GM21526 (cell line): ENCODE measurements at regions not wholly inside any gene's neighbourhood (a gene's known extent, or its start where the extent isn't known, plus 50 kb on each side); places are given as distances from the start of the nearest gene placed in this dataset.

Experiments used
- ATAC-seq: cut with Tn5 transposase; IDR thresholded peaks from one replicate; pipeline ENCODE4 v1.9.1; 2021; ENCODE audit warnings: moderate library complexity; ENCODE audit not compliant: unreplicated experiment, low FRiP score

- no peak for ATAC-seq
Observed at GRCh38 chr17:72479113-72479512, 358.3 kb downstream of the SOX9 start.

DNA sequence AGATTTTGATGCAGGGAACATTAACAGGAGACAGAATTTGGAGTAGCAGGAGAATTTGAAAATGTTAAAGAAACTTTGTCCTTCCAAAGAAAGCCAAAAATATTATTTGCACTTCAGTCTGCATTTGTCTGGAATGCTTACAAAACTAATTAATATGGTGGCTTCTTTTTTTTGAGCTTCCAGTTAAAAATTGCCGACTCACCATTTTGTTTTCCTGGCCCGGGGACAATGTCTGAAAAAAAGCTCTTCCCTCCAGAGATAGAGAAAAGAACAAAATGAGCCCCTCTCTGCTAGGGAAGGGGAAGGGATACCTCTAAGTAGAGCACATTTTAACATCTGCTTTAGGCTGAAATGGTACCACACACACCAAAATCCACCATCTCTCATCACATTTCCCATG, 360.8 kb downstream of the SOX9 start:
- no peak for ATAC-seq

GRCh38 chr17:72485596-72485995, 364.8 kb downstream of the SOX9 start:
- ATAC-seq, result no peak

DNA sequence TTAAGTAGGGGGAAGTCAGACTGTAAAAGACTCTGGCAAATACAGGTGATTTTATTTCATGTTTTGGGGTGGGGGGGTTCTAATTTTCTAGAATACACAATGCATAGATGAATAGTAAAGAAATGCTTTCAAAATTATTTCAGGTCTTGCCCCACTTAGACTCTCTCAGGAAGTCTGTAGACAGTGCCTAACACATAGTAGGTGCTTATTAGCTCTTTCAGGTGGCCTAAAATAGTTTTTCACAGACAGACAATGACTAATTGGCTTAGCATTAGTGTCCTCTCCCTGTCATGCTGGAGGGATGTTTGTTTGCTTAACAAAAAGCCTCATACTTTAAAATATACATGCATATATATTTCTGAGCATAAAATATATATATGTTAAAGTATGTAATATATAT, 366.0 kb downstream of the SOX9 start:
- ATAC-seq, result no peak

DNA sequence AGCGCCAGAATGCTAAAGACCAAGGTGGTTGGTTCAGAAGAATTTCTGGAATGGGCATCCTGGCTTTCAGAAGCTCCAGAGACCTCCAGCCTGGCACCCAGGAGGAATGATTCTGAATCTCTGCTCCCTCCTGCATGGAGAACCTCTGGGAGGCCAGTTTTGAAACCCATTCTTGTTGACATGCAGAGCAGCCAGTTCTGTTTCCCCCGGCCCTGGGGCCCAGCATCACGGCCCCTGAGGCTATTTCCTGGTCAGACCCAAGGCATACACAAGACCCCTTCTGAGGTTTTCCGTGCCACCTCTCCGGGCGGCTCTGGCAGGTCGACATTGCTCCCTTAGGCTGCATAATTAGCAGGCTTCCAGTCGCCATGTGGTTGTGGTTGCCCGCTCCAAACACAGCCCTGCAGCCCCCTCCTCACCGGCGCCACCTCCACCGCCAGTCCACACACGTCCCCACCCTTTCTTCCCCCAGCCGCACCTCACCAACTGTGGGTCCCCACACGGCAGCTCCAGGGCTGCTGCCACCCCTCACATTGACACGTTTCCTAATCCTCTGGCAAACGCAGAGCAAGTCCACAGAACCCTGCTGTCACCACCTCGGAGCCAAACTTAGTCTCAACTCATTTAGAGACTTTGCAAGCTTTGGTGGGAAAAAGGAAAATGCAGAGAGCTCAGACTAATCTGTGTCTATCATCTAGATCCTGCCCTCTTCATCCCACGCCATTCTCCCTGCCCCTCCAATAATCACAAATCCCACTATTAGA, 367.1 kb downstream of the SOX9 start:
- no peak for ATAC-seq

DNA sequence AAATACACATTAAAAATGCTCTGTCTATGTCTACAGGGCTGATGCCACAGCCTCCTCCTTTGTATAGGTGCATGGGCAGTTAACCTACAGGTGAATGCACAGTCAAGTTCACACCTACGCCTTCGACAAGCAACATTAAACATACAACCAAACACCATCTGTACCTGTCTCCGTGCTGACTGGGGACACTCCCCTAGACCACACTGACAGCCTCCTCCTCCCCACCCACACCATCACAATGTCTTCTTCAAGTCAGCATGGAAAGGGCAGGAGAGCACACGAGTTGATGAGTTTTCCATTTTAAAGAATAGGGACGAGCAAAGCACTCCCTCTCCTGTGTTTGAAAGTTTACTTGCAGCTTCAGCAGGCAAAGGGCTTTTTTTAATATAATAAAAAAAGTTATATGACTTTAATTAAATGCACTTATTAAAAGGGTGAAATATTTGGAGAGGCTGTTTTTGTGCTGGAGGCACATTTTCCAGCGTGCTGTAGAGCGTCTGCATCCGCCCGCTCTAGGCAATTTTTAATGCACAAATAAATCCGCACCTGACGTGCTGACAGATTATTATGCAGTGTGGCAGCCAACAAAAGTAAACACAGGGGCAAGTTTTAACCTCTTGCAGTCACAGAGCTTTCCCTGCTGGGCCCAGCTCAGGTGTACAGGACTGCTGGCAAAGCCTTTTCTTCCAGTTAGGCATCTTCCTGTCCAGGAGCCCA, 367.9 kb downstream of the SOX9 start:
- ATAC-seq, result no peak

GRCh38 chr17:72489272-72489641, 368.4 kb downstream of the SOX9 start:
- no peak for ATAC-seq

DNA sequence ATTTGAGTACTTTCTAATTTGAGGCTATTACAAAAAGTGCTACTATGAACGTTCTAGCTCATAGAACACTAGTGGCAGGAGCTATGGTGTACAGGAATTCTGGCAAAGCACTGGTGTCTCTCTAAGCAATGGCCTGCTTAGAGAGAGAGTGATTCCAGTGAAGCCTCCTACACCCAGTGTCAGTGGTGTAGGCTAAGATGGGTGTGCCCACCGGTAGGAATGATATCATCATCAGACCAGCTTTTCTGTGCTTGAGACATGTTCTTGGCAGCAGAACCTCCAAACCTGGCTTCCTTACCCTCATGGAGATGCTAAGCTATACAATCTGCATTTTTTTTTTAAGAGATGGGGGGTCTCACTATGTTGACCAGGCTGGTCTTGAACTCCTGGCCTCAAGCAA, 370.3 kb downstream of the SOX9 start:
- ATAC-seq, result no peak

- ATAC-seq, result no peak
Observed at GRCh38 chr17:72492494-72492893, 371.7 kb downstream of the SOX9 start.

GRCh38 chr17:72492941-72493340, 372.1 kb downstream of the SOX9 start:
- no peak for ATAC-seq

- ATAC-seq, result no peak
Observed at GRCh38 chr17:72494566-72494965, 373.7 kb downstream of the SOX9 start.

DNA sequence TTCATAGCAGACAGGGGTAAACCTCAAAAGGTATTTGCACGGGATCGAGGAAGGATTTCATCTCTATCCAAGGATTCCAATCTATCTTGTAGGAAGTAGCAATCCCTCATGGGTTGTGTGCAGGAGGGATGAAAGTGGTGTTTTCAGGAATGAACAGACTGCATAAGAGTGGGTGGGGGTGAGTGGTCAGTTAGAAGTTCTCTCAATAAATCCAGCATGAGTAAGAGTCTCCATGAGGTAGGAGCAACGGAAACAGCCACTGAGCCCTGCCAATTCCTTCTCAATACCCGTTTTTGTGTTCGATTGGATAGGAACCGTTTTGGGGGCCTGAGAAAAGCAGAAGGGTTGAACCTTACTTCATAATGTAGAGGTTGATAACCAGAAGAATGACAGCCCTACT, 375.6 kb downstream of the SOX9 start:
- ATAC-seq, result no peak

- ATAC-seq, result no peak
Observed at GRCh38 chr17:72497915-72498314, 377.1 kb downstream of the SOX9 start.

GRCh38 chr17:72498364-72499210, 377.8 kb downstream of the SOX9 start:
- no peak for ATAC-seq

- ATAC-seq, result no peak
Observed at GRCh38 chr17:72501404-72502370, 380.9 kb downstream of the SOX9 start.

- ATAC-seq, result no peak
Observed at GRCh38 chr17:72502371-72503341, 381.8 kb downstream of the SOX9 start.

DNA sequence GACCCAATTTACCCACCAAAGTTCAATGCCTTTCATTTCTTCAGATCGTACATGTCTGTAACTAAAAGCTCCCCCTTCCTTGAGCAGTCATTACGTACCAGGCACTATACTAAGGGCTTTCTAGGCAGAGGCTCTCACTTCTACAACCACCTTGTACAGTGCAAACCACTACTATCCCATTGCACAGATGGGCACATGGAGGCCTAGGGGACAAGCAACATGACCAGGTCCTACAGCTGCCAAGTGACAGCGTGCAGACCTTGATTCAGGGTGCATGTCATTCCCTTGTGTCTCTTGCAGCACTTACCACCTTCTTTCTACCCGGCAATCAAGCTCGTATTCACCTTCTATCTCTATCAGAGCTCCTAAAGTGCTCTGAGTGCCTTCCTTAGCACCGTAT, 382.7 kb downstream of the SOX9 start:
- ATAC-seq, result no peak

DNA sequence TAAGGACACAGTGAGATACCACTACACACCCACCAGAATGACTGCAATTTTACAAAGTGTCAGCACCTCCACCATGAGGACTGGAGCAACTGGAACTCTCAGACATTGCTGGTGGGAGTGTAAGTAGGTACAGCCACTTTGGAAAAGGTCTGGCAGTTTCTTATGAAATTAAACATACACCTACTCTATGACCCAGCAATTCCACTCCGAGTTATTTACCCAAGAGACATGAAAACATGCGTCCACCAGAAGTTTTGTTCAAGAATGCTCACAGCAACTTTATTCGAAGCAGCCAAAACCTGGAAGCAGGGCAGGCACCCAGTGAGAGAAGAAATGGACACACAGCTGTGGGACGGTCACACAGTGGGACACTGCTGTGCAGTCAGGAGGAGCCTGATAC, 384.0 kb downstream of the SOX9 start:
- no peak for ATAC-seq

GRCh38 chr17:72506773-72507172, 386.0 kb downstream of the SOX9 start:
- no peak for ATAC-seq
